Type B pancreatic cell (in vitro differentiated cells): ENCODE measurements at regions not wholly inside any gene's neighbourhood (a gene's known extent, or its start where the extent isn't known, plus 50 kb on each side); places are given as distances from the start of the nearest gene placed in this dataset.

ENCODE experiments used
- DNase-seq: peaks from one replicate; pipeline ENCODE4 v3.0.0; 2021; ENCODE audit warnings: mixed read lengths; ENCODE audit not compliant: unreplicated experiment; ENCODE audit errors: extremely low spot score
- H3K27ac Mint-ChIP-seq: 2 replicates; pipeline ENCODE4 v1.8.0; 2021; ENCODE audit warnings: mild to moderate bottlenecking, mixed read lengths
- H3K27me3 Mint-ChIP-seq: 2 replicates; pipeline ENCODE4 v1.8.0; 2021; ENCODE audit warnings: mixed read lengths
- H3K36me3 Mint-ChIP-seq: 2 replicates; pipeline ENCODE4 v1.8.0; 2021; ENCODE audit warnings: mixed read lengths
- H3K4me1 Mint-ChIP-seq: one replicate; pipeline ENCODE4 v1.8.0; 2021; ENCODE audit warnings: mixed read lengths; ENCODE audit not compliant: unreplicated experiment
- H3K4me3 Mint-ChIP-seq: 2 replicates; pipeline ENCODE4 v1.8.0; 2021; ENCODE audit warnings: mild to moderate bottlenecking, mixed read lengths
- H3K9me3 Mint-ChIP-seq: 2 replicates; pipeline ENCODE4 v1.8.0; 2021; ENCODE audit warnings: mixed read lengths
- TF ChIP-seq, protein P1 (sequence below): fragments of 200-600 bp; sonication (generic); conservative IDR thresholded peaks from 2 replicates; pipeline ENCODE4 v1.5.0; 2021; ENCODE audit warnings: antibody characterized with exemption, mild to moderate bottlenecking

GRCh38 chr2:207256476-207257207, 90.9 kb upstream of the KLF7 start:
- peaks cover 3% of the 10 kb centered on the region for H3K27me3 Mint-ChIP-seq
- H3K4me3 Mint-ChIP-seq, result no peak overlapping the region
- no peak for DNase-seq
- no peak overlapping the region for H3K27ac Mint-ChIP-seq
- H3K4me1 Mint-ChIP-seq, result peaks cover 31% of the 10 kb centered on the region
- no peaks in the 10 kb centered on the region for H3K9me3 Mint-ChIP-seq
- TF ChIP-seq, protein P1, sequence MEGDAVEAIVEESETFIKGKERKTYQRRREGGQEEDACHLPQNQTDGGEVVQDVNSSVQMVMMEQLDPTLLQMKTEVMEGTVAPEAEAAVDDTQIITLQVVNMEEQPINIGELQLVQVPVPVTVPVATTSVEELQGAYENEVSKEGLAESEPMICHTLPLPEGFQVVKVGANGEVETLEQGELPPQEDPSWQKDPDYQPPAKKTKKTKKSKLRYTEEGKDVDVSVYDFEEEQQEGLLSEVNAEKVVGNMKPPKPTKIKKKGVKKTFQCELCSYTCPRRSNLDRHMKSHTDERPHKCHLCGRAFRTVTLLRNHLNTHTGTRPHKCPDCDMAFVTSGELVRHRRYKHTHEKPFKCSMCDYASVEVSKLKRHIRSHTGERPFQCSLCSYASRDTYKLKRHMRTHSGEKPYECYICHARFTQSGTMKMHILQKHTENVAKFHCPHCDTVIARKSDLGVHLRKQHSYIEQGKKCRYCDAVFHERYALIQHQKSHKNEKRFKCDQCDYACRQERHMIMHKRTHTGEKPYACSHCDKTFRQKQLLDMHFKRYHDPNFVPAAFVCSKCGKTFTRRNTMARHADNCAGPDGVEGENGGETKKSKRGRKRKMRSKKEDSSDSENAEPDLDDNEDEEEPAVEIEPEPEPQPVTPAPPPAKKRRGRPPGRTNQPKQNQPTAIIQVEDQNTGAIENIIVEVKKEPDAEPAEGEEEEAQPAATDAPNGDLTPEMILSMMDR, result no peak
- no peaks in the 10 kb centered on the region for H3K36me3 Mint-ChIP-seq

DNA sequence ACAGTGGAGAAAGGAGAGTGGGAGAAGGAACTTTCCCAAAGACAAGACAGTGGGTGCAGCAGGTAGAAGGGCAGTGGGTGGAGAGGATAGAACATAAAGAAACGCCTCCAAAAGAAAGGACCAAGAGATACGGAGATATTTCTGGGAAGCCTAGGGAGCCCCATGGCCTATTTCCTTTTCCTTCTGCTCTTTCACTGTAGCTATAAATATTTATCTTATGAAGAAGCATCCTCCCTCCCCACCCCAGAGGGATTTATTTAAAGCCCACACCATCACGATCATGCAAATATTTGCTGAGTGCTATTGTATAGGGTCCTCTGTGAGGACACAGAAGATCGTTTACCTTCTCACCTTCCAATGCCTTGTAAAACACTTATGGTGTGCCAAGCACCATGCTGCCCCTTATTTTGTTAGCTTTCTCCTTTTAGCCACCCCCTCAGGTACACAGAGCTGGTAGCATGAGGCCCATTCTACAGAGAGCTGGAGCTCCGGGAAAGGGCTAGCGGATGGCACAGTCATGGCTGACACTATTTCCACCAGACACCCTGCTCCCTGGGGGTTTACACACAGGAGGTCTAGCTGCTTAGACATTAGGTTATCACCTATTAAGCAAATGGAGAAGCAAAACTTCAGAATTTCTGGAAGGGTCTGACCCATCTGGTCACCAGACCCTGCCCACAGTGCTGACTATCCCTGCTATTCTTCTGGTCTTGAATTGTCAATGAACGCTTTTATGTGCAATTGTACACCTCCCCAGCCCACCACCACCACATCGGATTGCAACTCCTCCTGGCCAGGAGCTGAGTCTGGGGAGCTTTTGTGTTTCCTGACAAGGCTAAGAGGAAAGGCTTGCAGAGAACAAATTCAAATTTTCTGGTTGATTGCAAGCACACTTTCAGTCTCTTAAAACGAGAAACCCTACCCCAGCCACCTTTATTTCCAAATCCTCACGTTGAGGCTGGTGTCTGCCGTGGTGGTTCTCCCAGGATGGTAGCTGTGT, 91.8 kb upstream of the KLF7 start:
- Mint-ChIP-seq H3K9me3 (no peaks in the 10 kb centered on the region), H3K36me3 (no peaks in the 10 kb centered on the region), H3K27ac (peak overlapping the region; percentile 85), H3K4me1 (peaks cover 28% of the 10 kb centered on the region), H3K4me3 (no peak overlapping the region), H3K27me3 (peaks cover 3% of the 10 kb centered on the region)
- TF ChIP-seq, protein P1, result no peak
- no peak for DNase-seq

DNA sequence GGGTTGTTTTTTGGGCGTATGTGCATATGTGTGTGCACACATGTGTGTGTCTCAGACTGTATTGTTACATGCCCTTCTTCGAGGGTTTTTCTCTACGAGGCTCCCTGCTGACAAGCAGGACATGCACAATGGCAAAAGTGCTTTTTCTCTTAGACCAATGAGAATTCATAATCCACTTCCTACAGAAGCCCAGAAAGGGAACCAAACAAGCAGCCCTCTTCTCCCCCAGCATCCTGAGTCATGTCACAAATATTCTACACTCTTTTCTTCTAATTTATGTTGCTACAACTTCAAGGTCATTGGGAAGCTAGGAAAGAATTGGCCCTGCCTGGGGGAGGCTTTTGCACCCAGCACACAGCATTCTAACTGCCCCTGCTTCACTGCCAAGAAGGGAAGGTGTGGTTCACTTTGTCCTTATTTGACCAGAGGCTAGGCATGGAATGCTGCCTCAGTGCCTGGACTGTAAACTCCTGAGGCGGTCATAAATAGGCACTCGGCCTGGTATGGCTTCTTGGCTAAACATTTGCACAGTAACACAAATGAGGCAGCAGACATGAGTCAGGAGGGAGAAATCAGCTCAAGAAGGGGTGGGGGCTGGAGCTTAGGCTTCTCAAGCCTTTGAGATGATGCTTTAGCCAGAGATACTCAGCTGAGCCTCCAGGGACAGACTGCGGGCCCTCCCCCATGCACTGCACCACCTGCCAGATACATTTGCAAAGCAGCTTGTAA, 92.7 kb upstream of the KLF7 start:
- peak overlapping the region; percentile 85 for H3K27ac Mint-ChIP-seq
- DNase-seq, result no peak
- H3K4me3 Mint-ChIP-seq, result peak overlapping the region; percentile 33
- peaks cover 28% of the 10 kb centered on the region for H3K4me1 Mint-ChIP-seq
- no peaks in the 10 kb centered on the region for H3K36me3 Mint-ChIP-seq
- H3K9me3 Mint-ChIP-seq, result no peaks in the 10 kb centered on the region
- H3K27me3 Mint-ChIP-seq, result peaks cover 3% of the 10 kb centered on the region
- TF ChIP-seq, protein P1, result no peak

DNA sequence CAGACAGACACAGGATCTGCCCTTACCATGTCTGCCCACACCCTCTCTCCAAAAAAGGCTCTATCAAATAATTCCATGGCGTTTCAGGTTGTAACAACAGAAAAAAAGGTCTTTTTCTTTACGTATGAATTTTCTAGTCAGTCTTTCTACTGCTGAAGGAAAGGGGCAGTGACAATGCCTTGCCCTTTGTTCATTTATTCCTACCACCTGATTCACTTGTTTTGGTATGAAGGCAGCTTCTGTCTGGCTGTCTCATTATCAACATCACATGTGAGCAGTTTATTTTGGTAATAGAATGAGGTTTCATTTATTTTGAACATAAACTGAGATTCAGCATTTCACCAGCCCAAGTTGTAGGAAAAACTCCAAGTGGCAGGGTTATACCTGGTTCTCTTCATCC, 94.3 kb upstream of the KLF7 start:
- Mint-ChIP-seq H3K4me3 (no peak overlapping the region), H3K27me3 (peaks cover under 1% of the 10 kb centered on the region), H3K4me1 (peaks cover 26% of the 10 kb centered on the region), H3K36me3 (no peaks in the 10 kb centered on the region), H3K27ac (no peak overlapping the region), H3K9me3 (no peaks in the 10 kb centered on the region)
- DNase-seq, result no peak
- TF ChIP-seq, protein P1, result no peak

DNA sequence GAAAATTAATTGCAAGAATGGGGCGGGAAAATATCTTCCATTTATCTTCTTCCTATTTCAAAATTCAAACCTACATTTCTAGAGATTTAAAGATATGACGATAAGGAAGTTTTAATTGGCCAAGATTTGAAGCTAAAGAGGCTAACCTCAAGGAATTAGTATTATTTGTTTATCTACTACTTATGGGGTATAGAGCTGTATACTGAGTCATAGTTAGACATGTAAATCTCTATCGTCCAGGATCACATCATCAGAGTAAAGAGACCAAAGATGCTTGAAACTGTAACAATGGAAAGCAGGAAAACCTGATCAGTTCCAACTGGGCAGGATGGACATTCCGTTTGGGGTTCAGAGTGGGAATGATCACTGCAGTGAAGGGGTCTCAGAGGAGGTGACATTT, 95.2 kb upstream of the KLF7 start:
- H3K27me3 Mint-ChIP-seq, result no peaks in the 10 kb centered on the region
- H3K4me3 Mint-ChIP-seq, result no peak overlapping the region
- TF ChIP-seq, protein P1, result no peak
- H3K9me3 Mint-ChIP-seq, result no peaks in the 10 kb centered on the region
- H3K27ac Mint-ChIP-seq, result no peak overlapping the region
- H3K36me3 Mint-ChIP-seq, result no peaks in the 10 kb centered on the region
- peaks cover 20% of the 10 kb centered on the region for H3K4me1 Mint-ChIP-seq
- no peak for DNase-seq
